ENCODE measurements at regions not wholly inside any gene's neighbourhood (a gene's known extent, or its start where the extent isn't known, plus 50 kb on each side); places are given as distances from the start of the nearest gene placed in this dataset.
"Not testable (repeated sequence)": the region's sequence is repeated elsewhere in the genome, so short reads cannot be mapped to it uniquely, and the experiment has no call there.

- not testable (repeated sequence) for H3K4me1 ChIP-seq (ENCODE audit: low read length); DNase-seq; H3K4me3 ChIP-seq (ENCODE audit: low read length); H3K9me3 ChIP-seq (replicated peaks; ENCODE audit: insufficient read depth, low read length); H3K9ac ChIP-seq (ENCODE audit: low read length); H3K27me3 ChIP-seq (replicated peaks; ENCODE audit: insufficient read depth, low read length); H3K36me3 ChIP-seq (replicated peaks; ENCODE audit: insufficient read depth, low read length); H3K9me2 ChIP-seq (replicated peaks; ENCODE audit: insufficient read depth, low read length); H3F3A ChIP-seq (ENCODE audit: insufficient read depth, low read length); H2AFZ ChIP-seq (ENCODE audit: low read length); H3K4me2 ChIP-seq (ENCODE audit: low read depth, low read length); H4K20me1 ChIP-seq (ENCODE audit: insufficient read depth, low read length); H3K27ac ChIP-seq (ENCODE audit: low read length); H3K79me2 ChIP-seq (ENCODE audit: low read length)
Measured at GRCh38 chr16:33634057-33634456, 174.6 kb downstream of the TP53TG3F start.

DNA sequence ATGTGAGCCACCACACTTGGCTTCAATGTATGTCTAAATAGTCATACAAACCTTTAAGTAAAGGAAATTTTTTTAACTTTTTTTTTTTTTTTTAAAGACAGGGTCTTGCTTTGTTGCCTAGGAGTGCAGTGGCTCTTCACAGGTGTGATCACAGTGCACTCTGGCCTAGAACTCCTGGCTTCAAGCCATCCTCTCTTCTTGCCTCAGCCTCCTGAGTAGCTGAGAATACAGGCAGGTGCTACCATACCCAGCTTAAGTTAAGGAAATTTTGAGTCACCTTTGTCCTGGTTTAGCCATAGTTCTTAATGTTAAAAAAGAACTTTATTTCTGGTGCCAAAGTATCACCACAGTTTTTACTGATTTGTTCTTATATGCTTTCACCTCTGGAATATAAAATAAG is 177.3 kb downstream of the TP53TG3F start:
- not testable (repeated sequence) for H3K27ac ChIP-seq (ENCODE audit: low read length); H3K9me3 ChIP-seq (replicated peaks; ENCODE audit: insufficient read depth, low read length); H4K20me1 ChIP-seq (ENCODE audit: insufficient read depth, low read length); H3K9ac ChIP-seq (ENCODE audit: low read length); H3K4me2 ChIP-seq (ENCODE audit: low read depth, low read length); H3K4me1 ChIP-seq (ENCODE audit: low read length); H3K79me2 ChIP-seq (ENCODE audit: low read length); H3K4me3 ChIP-seq (ENCODE audit: low read length); H3K9me2 ChIP-seq (replicated peaks; ENCODE audit: insufficient read depth, low read length); DNase-seq; H3K27me3 ChIP-seq (replicated peaks; ENCODE audit: insufficient read depth, low read length); H3F3A ChIP-seq (ENCODE audit: insufficient read depth, low read length); H2AFZ ChIP-seq (ENCODE audit: low read length); H3K36me3 ChIP-seq (replicated peaks; ENCODE audit: insufficient read depth, low read length)

GRCh38 chr16:33643270-33643669 is 183.9 kb downstream of the TP53TG3F start:
- H2AFZ ChIP-seq (ENCODE audit: low read length); H4K20me1 ChIP-seq (ENCODE audit: insufficient read depth, low read length); H3K36me3 ChIP-seq (replicated peaks; ENCODE audit: insufficient read depth, low read length); H3K4me3 ChIP-seq (ENCODE audit: low read length); H3K9ac ChIP-seq (ENCODE audit: low read length); H3K9me2 ChIP-seq (replicated peaks; ENCODE audit: insufficient read depth, low read length); H3K9me3 ChIP-seq (replicated peaks; ENCODE audit: insufficient read depth, low read length); H3F3A ChIP-seq (ENCODE audit: insufficient read depth, low read length); H3K79me2 ChIP-seq (ENCODE audit: low read length); H3K4me1 ChIP-seq (ENCODE audit: low read length); H3K27me3 ChIP-seq (replicated peaks; ENCODE audit: insufficient read depth, low read length): not testable (repeated sequence)
- Histone ChIP-seq H3K27ac (ENCODE audit: low read length) (peak overlapping the region; percentile 55; the same call in 1 of the 2 replicates), H3K4me2 (ENCODE audit: low read depth, low read length) (peak overlapping the region; percentile 15; the same call in 1 of the 2 replicates)
- DNase-seq = peak; percentile 65

- H3K4me3 ChIP-seq (ENCODE audit: low read length); H3K27me3 ChIP-seq (replicated peaks; ENCODE audit: insufficient read depth, low read length); H3K9ac ChIP-seq (ENCODE audit: low read length); H3K9me3 ChIP-seq (replicated peaks; ENCODE audit: insufficient read depth, low read length); DNase-seq; H3K9me2 ChIP-seq (replicated peaks; ENCODE audit: insufficient read depth, low read length); H3K4me1 ChIP-seq (ENCODE audit: low read length); H4K20me1 ChIP-seq (ENCODE audit: insufficient read depth, low read length); H3K36me3 ChIP-seq (replicated peaks; ENCODE audit: insufficient read depth, low read length); H3F3A ChIP-seq (ENCODE audit: insufficient read depth, low read length); H3K79me2 ChIP-seq (ENCODE audit: low read length); H3K4me2 ChIP-seq (ENCODE audit: low read depth, low read length); H2AFZ ChIP-seq (ENCODE audit: low read length): not testable (repeated sequence)
- H3K27ac ChIP-seq (ENCODE audit: low read length) = peak overlapping the region; percentile 55; the same call in 1 of the 2 replicates
Measured at GRCh38 chr16:33643698-33644381, 184.4 kb downstream of the TP53TG3F start.

GRCh38 chr16:33646386-33646785 is 187.0 kb downstream of the TP53TG3F start:
- H3K4me2 ChIP-seq (ENCODE audit: low read depth, low read length); H2AFZ ChIP-seq (ENCODE audit: low read length); H3F3A ChIP-seq (ENCODE audit: insufficient read depth, low read length): not testable (repeated sequence)

GRCh38 chr16:33655756-33656155 is 196.3 kb downstream of the TP53TG3F start:
- not testable (repeated sequence) for DNase-seq; H3K79me2 ChIP-seq (ENCODE audit: low read length); H3K9me3 ChIP-seq (replicated peaks; ENCODE audit: insufficient read depth, low read length); H3K4me2 ChIP-seq (ENCODE audit: low read depth, low read length); H3F3A ChIP-seq (ENCODE audit: insufficient read depth, low read length); H3K27me3 ChIP-seq (replicated peaks; ENCODE audit: insufficient read depth, low read length); H3K4me1 ChIP-seq (ENCODE audit: low read length); H3K4me3 ChIP-seq (ENCODE audit: low read length); H3K27ac ChIP-seq (ENCODE audit: low read length); H2AFZ ChIP-seq (ENCODE audit: low read length); H3K9me2 ChIP-seq (replicated peaks; ENCODE audit: insufficient read depth, low read length); H3K9ac ChIP-seq (ENCODE audit: low read length); H4K20me1 ChIP-seq (ENCODE audit: insufficient read depth, low read length); H3K36me3 ChIP-seq (replicated peaks; ENCODE audit: insufficient read depth, low read length)

More at GRCh38 chr16:33646386-33646785, 187.0 kb downstream of the TP53TG3F start:
- not testable (repeated sequence) for H3K4me1 ChIP-seq (ENCODE audit: low read length); H3K27me3 ChIP-seq (replicated peaks; ENCODE audit: insufficient read depth, low read length); DNase-seq; H3K36me3 ChIP-seq (replicated peaks; ENCODE audit: insufficient read depth, low read length); H3K9me3 ChIP-seq (replicated peaks; ENCODE audit: insufficient read depth, low read length); H3K9me2 ChIP-seq (replicated peaks; ENCODE audit: insufficient read depth, low read length); H3K9ac ChIP-seq (ENCODE audit: low read length); H4K20me1 ChIP-seq (ENCODE audit: insufficient read depth, low read length); H3K4me3 ChIP-seq (ENCODE audit: low read length); H3K27ac ChIP-seq (ENCODE audit: low read length); H3K79me2 ChIP-seq (ENCODE audit: low read length)

GRCh38 chr16:33656394-33656793 is 197.0 kb downstream of the TP53TG3F start:
- not testable (repeated sequence) for H3K9me3 ChIP-seq (replicated peaks; ENCODE audit: insufficient read depth, low read length); H3K36me3 ChIP-seq (replicated peaks; ENCODE audit: insufficient read depth, low read length); H3K9ac ChIP-seq (ENCODE audit: low read length); DNase-seq; H3K4me3 ChIP-seq (ENCODE audit: low read length); H3K4me2 ChIP-seq (ENCODE audit: low read depth, low read length); H4K20me1 ChIP-seq (ENCODE audit: insufficient read depth, low read length); H3K79me2 ChIP-seq (ENCODE audit: low read length); H3F3A ChIP-seq (ENCODE audit: insufficient read depth, low read length); H3K9me2 ChIP-seq (replicated peaks; ENCODE audit: insufficient read depth, low read length); H3K27me3 ChIP-seq (replicated peaks; ENCODE audit: insufficient read depth, low read length); H3K4me1 ChIP-seq (ENCODE audit: low read length); H2AFZ ChIP-seq (ENCODE audit: low read length); H3K27ac ChIP-seq (ENCODE audit: low read length)

GRCh38 chr16:33657717-33658116 is 198.3 kb downstream of the TP53TG3F start:
- not testable (repeated sequence) for H3K9me2 ChIP-seq (replicated peaks; ENCODE audit: insufficient read depth, low read length); H3K4me2 ChIP-seq (ENCODE audit: low read depth, low read length); H3K36me3 ChIP-seq (replicated peaks; ENCODE audit: insufficient read depth, low read length); H2AFZ ChIP-seq (ENCODE audit: low read length); H3K9ac ChIP-seq (ENCODE audit: low read length); H3K79me2 ChIP-seq (ENCODE audit: low read length); H3K27ac ChIP-seq (ENCODE audit: low read length); H3K4me1 ChIP-seq (ENCODE audit: low read length); H4K20me1 ChIP-seq (ENCODE audit: insufficient read depth, low read length); H3K9me3 ChIP-seq (replicated peaks; ENCODE audit: insufficient read depth, low read length); H3K4me3 ChIP-seq (ENCODE audit: low read length); H3K27me3 ChIP-seq (replicated peaks; ENCODE audit: insufficient read depth, low read length); DNase-seq; H3F3A ChIP-seq (ENCODE audit: insufficient read depth, low read length)

All from MM.1S (cell line).